B cell (primary cell): ENCODE measurements at regions not wholly inside any gene's neighbourhood (a gene's known extent, or its start where the extent isn't known, plus 50 kb on each side); places are given as distances from the start of the nearest gene placed in this dataset.

Source experiments
- EZH2 ChIP-seq: IDR thresholded peaks from 2 replicates; pipeline ENCODE4 v1.6.1; 2012; ENCODE audit warnings: borderline replicate concordance, low read depth, mild to moderate bottlenecking, moderate library complexity, low read length; ENCODE audit not compliant: insufficient read depth, poor library complexity, severe bottlenecking
- TF ChIP-seq, protein P1 (sequence below): fragments of 200-600 bp; IDR thresholded peaks from one replicate; pipeline ENCODE4 v1.8.0; 2022; ENCODE audit warnings: antibody characterized with exemption, mild to moderate bottlenecking

DNA sequence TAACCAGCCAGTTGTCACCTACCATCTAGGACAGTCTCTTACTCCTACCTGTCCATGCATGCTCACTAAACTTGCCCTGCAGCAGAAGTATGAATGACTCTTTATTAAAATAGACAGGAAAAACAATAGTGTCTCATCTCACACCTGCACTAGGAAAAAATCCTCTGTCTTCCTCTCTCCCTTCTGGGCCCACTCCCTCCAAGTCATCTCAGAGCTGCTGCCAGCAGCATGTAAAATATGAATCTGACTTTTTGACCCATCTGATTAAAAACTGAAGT lies 93.5 kb upstream of the THBS1 start:
- TF ChIP-seq, protein P1, sequence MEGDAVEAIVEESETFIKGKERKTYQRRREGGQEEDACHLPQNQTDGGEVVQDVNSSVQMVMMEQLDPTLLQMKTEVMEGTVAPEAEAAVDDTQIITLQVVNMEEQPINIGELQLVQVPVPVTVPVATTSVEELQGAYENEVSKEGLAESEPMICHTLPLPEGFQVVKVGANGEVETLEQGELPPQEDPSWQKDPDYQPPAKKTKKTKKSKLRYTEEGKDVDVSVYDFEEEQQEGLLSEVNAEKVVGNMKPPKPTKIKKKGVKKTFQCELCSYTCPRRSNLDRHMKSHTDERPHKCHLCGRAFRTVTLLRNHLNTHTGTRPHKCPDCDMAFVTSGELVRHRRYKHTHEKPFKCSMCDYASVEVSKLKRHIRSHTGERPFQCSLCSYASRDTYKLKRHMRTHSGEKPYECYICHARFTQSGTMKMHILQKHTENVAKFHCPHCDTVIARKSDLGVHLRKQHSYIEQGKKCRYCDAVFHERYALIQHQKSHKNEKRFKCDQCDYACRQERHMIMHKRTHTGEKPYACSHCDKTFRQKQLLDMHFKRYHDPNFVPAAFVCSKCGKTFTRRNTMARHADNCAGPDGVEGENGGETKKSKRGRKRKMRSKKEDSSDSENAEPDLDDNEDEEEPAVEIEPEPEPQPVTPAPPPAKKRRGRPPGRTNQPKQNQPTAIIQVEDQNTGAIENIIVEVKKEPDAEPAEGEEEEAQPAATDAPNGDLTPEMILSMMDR = no peak
- no peak for TF ChIP-seq EZH2
